CD14-positive monocyte (primary cell): ENCODE measurements at regions not wholly inside any gene's neighbourhood (a gene's known extent, or its start where the extent isn't known, plus 50 kb on each side); places are given as distances from the start of the nearest gene placed in this dataset.
A peak's percentile ranks its signal among the peaks of the same experiment; 100 is the strongest.

Source experiments
- DNase-seq, 3 donors: peaks; one replicate each; pipeline ENCODE4 v3.0.0-alpha.2; 2011 to 2022
- H2AFZ ChIP-seq: 2 replicates; pipeline ENCODE4 v1.6.0; 2012; ENCODE audit warnings: mild to moderate bottlenecking, low read depth, low read length, inconsistent platforms; ENCODE audit not compliant: insufficient read depth, poor library complexity, severe bottlenecking
- H3K27ac ChIP-seq, 2 donors: 1 replicate in 1 of 2; 2 replicates in 1 of 2; pipeline ENCODE4 v1.5.1; 2012 to 2013; ENCODE audit warnings: low read length in 2 of 2, control low read depth in 1 of 2, inconsistent platforms in 1 of 2, low read depth in 1 of 2, mild to moderate bottlenecking in 1 of 2
- H3K27me3 ChIP-seq, 2 donors: one replicate each; pipeline versions ENCODE4 v1.6.0 to v1.6.1; 2011 to 2013; ENCODE audit warnings: low read length in 2 of 2; ENCODE audit not compliant: control insufficient read depth in 2 of 2, insufficient read depth in 2 of 2
- H3K36me3 ChIP-seq, 2 donors: replicated peaks in 1 of 2; 1 replicate in 1 of 2; 2 replicates in 1 of 2; pipeline versions ENCODE4 v1.5.1 to v1.6.1; 2012 to 2013; ENCODE audit warnings: low read length in 2 of 2, control low read depth in 1 of 2, inconsistent platforms in 1 of 2, mild to moderate bottlenecking in 1 of 2; ENCODE audit not compliant: insufficient read depth in 2 of 2, control insufficient read depth in 1 of 2
- H3K4me1 ChIP-seq, 2 donors: 1 replicate in 1 of 2; 2 replicates in 1 of 2; pipeline versions ENCODE4 v1.5.1 to v1.6.1; 2012 to 2013; ENCODE audit warnings: low read length in 2 of 2, control low read depth in 1 of 2, inconsistent platforms in 1 of 2, mild to moderate bottlenecking in 1 of 2, moderate library complexity in 1 of 2; ENCODE audit not compliant: insufficient read depth in 2 of 2, control insufficient read depth in 1 of 2
- H3K4me2 ChIP-seq: replicated peaks from 2 replicates; pipeline ENCODE3; 2012; ENCODE audit warnings: low read length, moderate library complexity, mild to moderate bottlenecking; ENCODE audit not compliant: poor library complexity, severe bottlenecking; ENCODE audit errors: extremely low read depth
- H3K4me3 ChIP-seq, 3 experiments: fragments of 200-600 bp in 1 of 3; sonication (generic) in 1 of 3; replicated peaks in 1 of 3; 1 replicate in 2 of 3; 2 replicates in 1 of 3; pipeline ENCODE4 v1.5.1; 2011 to 2013; ENCODE audit warnings: low read length in 3 of 3, mild to moderate bottlenecking in 3 of 3, control low read depth in 2 of 3, low read depth in 2 of 3, inconsistent platforms in 1 of 3, moderate library complexity in 1 of 3
- H3K79me2 ChIP-seq: 2 replicates; pipeline ENCODE4 v1.6.0; 2012; ENCODE audit warnings: mild to moderate bottlenecking, control low read depth, inconsistent platforms, low read length, moderate library complexity; ENCODE audit not compliant: insufficient read depth
- H3K9ac ChIP-seq: 2 replicates; pipeline ENCODE4 v1.6.0; 2017; ENCODE audit warnings: low read length, mild to moderate bottlenecking; ENCODE audit not compliant: insufficient read depth, poor library complexity, severe bottlenecking
- H3K9me3 ChIP-seq, 2 donors: replicated peaks in 1 of 2; 1 replicate in 1 of 2; 2 replicates in 1 of 2; pipeline versions ENCODE4 v1.5.1 to v1.6.1; 2012 to 2013; ENCODE audit warnings: low read length in 2 of 2, control low read depth in 1 of 2; ENCODE audit not compliant: control insufficient read depth in 1 of 2, insufficient read depth in 1 of 2
- H4K20me1 ChIP-seq: 2 replicates; pipeline ENCODE4 v1.6.0; 2012; ENCODE audit warnings: mild to moderate bottlenecking, low read length, control low read depth, moderate library complexity; ENCODE audit not compliant: insufficient read depth
- H3K27ac Mint-ChIP-seq, 7 donors: one replicate each; pipeline ENCODE4 v1.8.0; 2020; ENCODE audit warnings: mild to moderate bottlenecking in 7 of 7, mixed read lengths in 7 of 7, moderate library complexity in 6 of 7, inconsistent platforms in 2 of 7
- H3K27me3 Mint-ChIP-seq, 3 donors: one replicate each; pipeline ENCODE4 v1.8.0; 2021 to 2022; ENCODE audit warnings: low read depth in 3 of 3, mild to moderate bottlenecking in 3 of 3, mixed read lengths in 3 of 3, moderate library complexity in 3 of 3, inconsistent platforms in 1 of 3
- H3K36me3 Mint-ChIP-seq, 2 donors: one replicate each; pipeline ENCODE4 v1.8.0; 2020; ENCODE audit warnings: mixed read lengths in 2 of 2, inconsistent platforms in 1 of 2, mild to moderate bottlenecking in 1 of 2
- H3K4me1 Mint-ChIP-seq: one replicate; pipeline ENCODE4 v1.8.0; 2020; ENCODE audit warnings: mild to moderate bottlenecking, mixed read lengths
- H3K4me3 Mint-ChIP-seq, 2 donors: one replicate each; pipeline ENCODE4 v1.8.0; 2020; ENCODE audit warnings: mild to moderate bottlenecking in 2 of 2, mixed read lengths in 2 of 2, moderate library complexity in 1 of 2
- H3K9me3 Mint-ChIP-seq, 7 donors: one replicate each; pipeline ENCODE4 v1.8.0; 2020 to 2022; ENCODE audit warnings: mixed read lengths in 7 of 7, mild to moderate bottlenecking in 6 of 7, moderate library complexity in 6 of 7, inconsistent platforms in 2 of 7
- CTCF ChIP-seq: fragments of 200-600 bp; IDR thresholded peaks from one replicate; pipeline ENCODE4 v1.8.0; 2022; ENCODE audit warnings: antibody characterized with exemption, mild to moderate bottlenecking
- WGBS: methylation state at CpG from one replicate; pipeline ENCODE4 v1.1.5; 2013; ENCODE audit warnings: missing lambda C conversion rate; ENCODE audit not compliant: insufficient coverage; 5-methylcytosine and 5-hydroxymethylcytosine counted together
- intact Hi-C, 2 donors: fragments of 100-400 bp; cut with micrococcal nuclease; formaldehyde crosslinking; loops; one replicate each; pipeline versions ENCODE4 v1.15.0 to v1.15.1; 2023

- no peaks in the 10 kb centered on the region for H4K20me1 ChIP-seq
- Mint-ChIP-seq H3K27me3 (peaks cover 0 to 5% (median 4%) of the 10 kb centered on the region in 3 donors), H3K4me1 (no peaks in the 10 kb centered on the region), H3K27ac (peak overlapping the region in 1 of 7 donors; percentile 70), H3K4me3 (no peak overlapping the region), H3K9me3 (peaks cover 0 to 5% (median 0%) of the 10 kb centered on the region in 7 donors), H3K36me3 (no peaks in the 10 kb centered on the region)
- no peak overlapping the region for H3K4me3 ChIP-seq
- no peak overlapping the region for H2AFZ ChIP-seq
- H3K9me3 ChIP-seq, result no peaks in the 10 kb centered on the region
- intact Hi-C loops, result no loop called here
- DNase-seq, result no peak
- H3K9ac ChIP-seq, result no peak overlapping the region
- H3K27ac ChIP-seq, result no peak overlapping the region
- no peak for TF ChIP-seq CTCF
- H3K79me2 ChIP-seq, result no peaks in the 10 kb centered on the region
- H3K4me1 ChIP-seq, result no peaks in the 10 kb centered on the region
- no peaks in the 10 kb centered on the region for H3K27me3 ChIP-seq
- WGBS, result 96% methylated on average over 4 of the region's 6 CpGs
- no peaks in the 10 kb centered on the region for H3K36me3 ChIP-seq
- no peak overlapping the region for H3K4me2 ChIP-seq
Measured at GRCh38 chr10:10625491-10625890, 392.2 kb upstream of the CELF2 start.

DNA sequence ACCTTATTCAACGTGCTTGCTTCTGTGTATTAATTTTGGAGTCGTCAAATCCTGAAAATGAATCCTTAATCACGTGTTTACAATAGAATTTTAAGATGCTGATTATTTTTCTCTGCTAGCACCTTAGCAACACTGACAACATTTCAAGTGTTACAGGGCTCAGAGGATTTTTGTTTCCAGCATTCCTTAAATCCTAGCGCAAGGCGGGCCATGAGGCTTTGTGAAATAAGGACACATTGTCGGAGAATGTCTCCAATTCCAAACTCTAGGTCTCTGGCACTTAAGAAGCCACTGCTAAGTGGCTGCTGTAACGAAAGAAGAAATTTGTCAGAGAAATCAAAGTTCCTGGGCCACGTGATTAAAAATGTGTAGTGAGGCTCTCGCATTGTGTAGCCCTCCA, 390.9 kb upstream of the CELF2 start:
- Histone ChIP-seq H3K36me3 (no peaks in the 10 kb centered on the region), H3K79me2 (no peaks in the 10 kb centered on the region), H4K20me1 (no peaks in the 10 kb centered on the region), H3K9me3 (no peaks in the 10 kb centered on the region), H3K27ac (no peak overlapping the region), H2AFZ (no peak overlapping the region), H3K27me3 (no peaks in the 10 kb centered on the region), H3K4me3 (no peak overlapping the region), H3K4me2 (no peak overlapping the region), H3K9ac (no peak overlapping the region), H3K4me1 (no peaks in the 10 kb centered on the region)
- no peak for DNase-seq
- peaks cover 0 to 5% (median 4%) of the 10 kb centered on the region in 3 donors for H3K27me3 Mint-ChIP-seq
- WGBS, result 100% methylated on average over 3 of the region's 9 CpGs
- no peaks in the 10 kb centered on the region for H3K36me3 Mint-ChIP-seq
- H3K9me3 Mint-ChIP-seq, result peaks cover 0 to 3% (median 0%) of the 10 kb centered on the region in 7 donors
- H3K4me1 Mint-ChIP-seq, result peaks cover 7% of the 10 kb centered on the region
- H3K4me3 Mint-ChIP-seq, result no peak overlapping the region
- intact Hi-C loops, result no loop called here
- H3K27ac Mint-ChIP-seq, result no peak overlapping the region
- TF ChIP-seq CTCF, result no peak
